Activated naive CD4-positive, alpha-beta T cell treated with anti-CD3 and anti-CD28 coated beads, Interleukin-2, amount 50 U/mL, for 16 hours (primary cell): ENCODE measurements at regions not wholly inside any gene's neighbourhood (a gene's known extent, or its start where the extent isn't known, plus 50 kb on each side); places are given as distances from the start of the nearest gene placed in this dataset.
"Not testable (repeated sequence)": the region's sequence is repeated elsewhere in the genome, so short reads cannot be mapped to it uniquely, and the experiment has no call there.

Experiments used
- DNase-seq: peaks from one replicate; pipeline ENCODE4 v3.0.0-alpha.2; 2020

- no peak for DNase-seq
Observed at GRCh38 chr2:208686665-208687064, 280.1 kb downstream of the PTH2R start.

- DNase-seq = not testable (repeated sequence)
Observed at GRCh38 chr2:208687720-208688119, 281.1 kb downstream of the PTH2R start.

DNA sequence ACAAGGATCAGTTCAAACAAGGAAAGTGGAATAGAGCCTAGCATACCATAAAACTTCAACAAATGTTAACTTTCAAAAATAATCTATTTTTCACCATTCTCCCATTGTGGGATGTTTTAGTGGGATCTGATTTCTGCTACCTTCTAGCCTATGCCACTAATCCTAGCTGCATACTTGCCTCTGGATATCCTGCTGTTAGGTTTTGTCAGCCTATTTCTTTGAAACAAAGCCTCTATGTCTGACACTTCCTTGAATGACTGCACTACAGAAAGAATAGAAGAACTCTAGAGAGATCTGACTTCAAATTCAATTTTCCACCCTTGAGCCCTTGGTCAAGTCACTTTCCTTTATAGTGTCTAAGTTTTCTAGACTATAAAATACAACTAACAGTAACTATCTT lies 291.5 kb downstream of the PTH2R start:
- no peak for DNase-seq

- no peak for DNase-seq
Observed at GRCh38 chr2:208708486-208708885, 301.9 kb downstream of the PTH2R start.

DNA sequence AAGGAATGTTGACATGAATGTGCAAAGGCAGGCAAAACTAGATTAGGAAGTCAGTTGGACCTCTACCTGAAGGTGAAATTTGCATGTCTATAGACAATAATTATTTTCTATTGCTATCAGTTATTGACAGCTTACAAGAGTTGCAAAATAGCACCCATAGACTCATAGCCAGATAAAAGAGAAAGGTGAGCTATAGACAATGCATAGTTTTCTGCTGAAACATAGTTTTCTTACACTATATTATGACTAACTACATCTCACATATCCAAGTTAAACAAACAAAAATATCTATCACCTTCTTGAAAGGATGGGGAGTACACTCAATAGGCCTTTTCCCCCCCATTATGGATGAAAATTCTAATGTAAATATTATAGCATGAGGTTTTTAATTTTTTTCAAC lies 305.0 kb downstream of the PTH2R start:
- DNase-seq = no peak

GRCh38 chr2:208713066-208713745 lies 306.6 kb downstream of the PTH2R start:
- no peak for DNase-seq

GRCh38 chr2:208718828-208719227 lies 312.2 kb downstream of the PTH2R start:
- no peak for DNase-seq

- no peak for DNase-seq
Observed at GRCh38 chr2:208722731-208723130, 316.1 kb downstream of the PTH2R start.

- no peak for DNase-seq
Observed at GRCh38 chr2:208725280-208725679, 318.7 kb downstream of the PTH2R start.

DNA sequence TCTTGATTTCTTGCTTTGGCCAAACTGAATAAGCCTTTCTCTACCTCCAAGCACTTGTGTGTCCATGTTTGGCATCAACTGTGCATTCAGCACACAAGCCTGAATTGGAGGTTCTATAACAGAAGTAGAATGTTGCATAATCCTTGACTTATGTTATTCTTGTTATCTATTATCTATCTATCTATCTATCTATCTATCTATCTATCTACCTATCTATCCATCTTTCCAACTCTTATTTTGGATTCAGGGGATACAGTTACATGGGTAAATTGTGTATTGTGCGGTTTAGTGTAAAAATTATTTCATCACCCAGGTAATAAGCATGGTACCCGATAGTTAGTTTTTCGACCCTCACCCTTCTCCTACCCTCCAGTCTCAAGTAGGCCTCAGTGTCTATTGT lies 319.6 kb downstream of the PTH2R start:
- no peak for DNase-seq

DNA sequence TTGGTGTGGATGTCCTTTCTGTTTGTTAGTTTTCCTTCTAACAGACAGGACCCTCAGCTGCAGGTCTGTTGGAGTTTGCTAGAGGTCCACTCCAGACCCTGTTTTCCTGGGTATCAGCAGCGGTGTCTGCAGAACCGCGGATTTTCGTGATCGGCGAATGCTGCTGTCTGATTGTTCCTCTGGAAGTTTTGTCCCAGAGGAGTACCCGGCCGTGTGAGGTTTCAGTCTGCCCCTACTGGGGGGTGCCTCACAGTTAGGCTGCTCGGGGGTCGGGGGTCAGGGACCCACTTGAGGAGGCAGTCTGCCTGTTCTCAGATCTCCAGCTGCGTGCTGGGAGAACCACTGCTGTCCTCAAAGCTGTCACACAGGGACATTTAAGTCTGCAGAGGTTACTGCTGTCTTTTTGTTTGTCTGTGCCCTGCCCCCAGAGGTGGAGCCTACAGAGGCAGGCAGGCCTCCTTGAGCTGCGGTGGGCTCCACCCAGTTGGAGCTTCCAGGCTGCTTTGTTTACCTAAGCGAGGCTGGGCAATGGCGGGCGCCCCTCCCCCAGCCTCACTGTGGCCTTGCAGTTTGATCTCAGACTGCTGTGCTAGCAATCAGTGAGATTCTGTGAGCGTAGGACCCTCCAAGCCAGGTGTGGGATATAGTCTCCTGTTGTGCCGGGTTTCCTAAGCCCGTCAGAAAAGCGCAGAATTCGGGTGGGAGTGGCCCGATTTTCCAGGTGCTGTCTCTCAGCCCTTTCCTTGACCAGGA lies 345.2 kb downstream of the PTH2R start:
- not testable (repeated sequence) for DNase-seq

GRCh38 chr2:208757364-208757763 lies 350.8 kb downstream of the PTH2R start:
- no peak for DNase-seq

DNA sequence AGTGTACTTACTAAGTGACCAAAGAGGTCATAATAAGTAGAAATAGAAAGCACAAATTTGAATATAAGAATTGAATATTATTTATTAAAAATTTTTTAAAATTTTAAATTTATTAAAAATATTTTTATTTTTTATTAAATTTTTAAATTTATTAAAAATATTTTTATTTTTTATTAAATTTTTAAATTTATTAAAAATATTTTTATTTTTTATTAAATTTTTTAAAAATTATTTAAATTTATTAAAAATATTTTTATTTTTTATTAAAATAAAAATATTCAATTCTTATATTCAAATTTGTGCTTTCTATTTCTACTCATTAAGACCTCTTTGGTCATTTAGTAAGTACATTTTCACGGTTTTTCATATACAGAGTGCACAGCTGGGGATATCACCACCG lies 366.5 kb downstream of the PTH2R start:
- not testable (repeated sequence) for DNase-seq

DNA sequence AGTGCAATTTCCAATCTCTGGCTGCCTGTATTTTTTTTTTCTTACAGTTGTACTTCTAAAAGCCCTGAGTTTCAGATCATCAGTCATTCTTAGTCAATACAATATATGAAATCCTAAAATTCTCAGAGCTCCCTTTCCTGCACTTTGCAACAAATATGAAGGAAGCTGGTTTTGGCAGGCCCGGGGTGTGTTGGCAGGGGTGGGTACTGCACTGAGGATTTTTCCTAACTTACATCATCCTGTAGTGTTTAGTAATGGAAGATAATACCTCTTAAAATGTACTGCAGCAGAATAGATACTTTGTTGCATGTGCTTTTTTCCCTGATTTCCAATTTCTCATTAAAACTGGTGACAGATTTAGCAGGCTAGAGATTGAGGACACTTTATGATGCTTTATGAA lies 374.6 kb downstream of the PTH2R start:
- no peak for DNase-seq

DNA sequence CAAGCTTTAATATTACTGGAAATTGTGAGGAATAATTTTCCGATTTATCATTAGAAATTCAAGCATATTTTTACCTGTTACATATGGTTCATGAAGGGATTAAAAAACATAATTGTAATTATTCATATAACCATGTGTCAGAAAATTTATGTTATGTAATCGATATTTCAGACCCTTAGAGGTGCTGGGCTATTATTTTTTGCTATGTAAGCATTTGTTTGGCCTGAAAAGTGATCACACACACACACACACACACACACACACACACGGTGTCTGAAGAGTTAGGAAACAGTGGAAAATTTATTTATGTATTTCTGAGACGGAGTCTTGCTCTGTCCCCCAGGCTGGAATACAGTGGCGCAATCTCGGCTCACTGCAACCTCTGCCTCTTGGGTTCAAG lies 375.5 kb downstream of the PTH2R start:
- no peak for DNase-seq

- DNase-seq = no peak
Observed at GRCh38 chr2:208783184-208783583, 376.6 kb downstream of the PTH2R start.

DNA sequence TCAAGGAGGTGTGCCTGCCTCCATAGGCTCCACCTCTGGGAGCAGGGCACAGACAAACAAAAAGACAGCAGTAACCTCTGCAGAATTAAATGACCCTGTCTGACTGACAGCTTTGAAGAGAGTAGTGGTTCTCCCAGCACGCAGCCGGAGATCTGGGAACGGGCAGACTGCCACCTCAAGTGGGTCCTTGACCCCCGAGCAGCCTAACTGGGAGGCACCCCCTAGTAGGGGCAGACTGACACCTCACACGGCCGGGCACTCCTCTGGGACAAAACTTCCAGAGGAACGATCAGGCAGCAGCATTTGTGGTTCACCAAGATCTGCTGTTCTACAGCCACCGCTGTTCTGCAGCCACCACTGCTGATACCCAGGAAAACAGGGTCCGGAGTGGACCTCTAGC lies 378.2 kb downstream of the PTH2R start:
- not testable (repeated sequence) for DNase-seq

GRCh38 chr2:208791257-208791656 lies 384.7 kb downstream of the PTH2R start:
- no peak for DNase-seq

- DNase-seq = no peak
Observed at GRCh38 chr2:208792766-208793165, 386.2 kb downstream of the PTH2R start.

- DNase-seq = no peak
Observed at GRCh38 chr2:208793434-208793833, 386.8 kb downstream of the PTH2R start.

DNA sequence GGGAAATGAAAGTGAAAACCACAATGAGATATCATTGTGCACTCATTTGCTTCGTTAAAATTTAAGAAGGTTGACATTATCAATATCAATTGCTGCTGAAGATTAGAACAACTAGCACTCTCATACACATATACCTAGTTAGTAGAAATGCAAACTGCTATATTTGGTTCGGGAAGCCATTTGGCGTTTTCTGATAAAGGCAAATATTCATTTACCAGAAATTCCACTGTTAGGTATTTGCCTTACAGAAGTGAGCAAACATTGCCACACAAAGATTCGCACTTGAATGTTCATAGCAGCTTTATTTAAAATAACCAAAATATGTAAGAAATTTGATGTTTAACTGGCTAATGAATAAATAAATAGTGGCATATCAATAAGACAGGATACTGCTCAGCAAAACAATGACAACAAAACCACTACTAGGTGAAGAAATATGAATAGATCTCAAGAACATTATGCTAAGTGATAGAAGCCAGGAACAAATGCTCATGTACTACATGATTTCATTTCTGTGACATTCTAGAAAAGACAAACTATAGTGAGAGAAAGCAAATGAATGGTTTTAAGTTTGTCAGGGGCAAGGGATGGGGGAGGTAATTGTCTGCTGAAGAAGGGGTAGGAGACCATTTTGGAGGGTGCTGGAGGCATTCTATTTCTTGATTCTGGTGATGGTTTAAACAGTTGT lies 387.8 kb downstream of the PTH2R start:
- DNase-seq = no peak

GRCh38 chr2:208798698-208799097 lies 392.1 kb downstream of the PTH2R start:
- no peak for DNase-seq

GRCh38 chr2:208799397-208799796 lies 392.8 kb downstream of the PTH2R start:
- DNase-seq = no peak

DNA sequence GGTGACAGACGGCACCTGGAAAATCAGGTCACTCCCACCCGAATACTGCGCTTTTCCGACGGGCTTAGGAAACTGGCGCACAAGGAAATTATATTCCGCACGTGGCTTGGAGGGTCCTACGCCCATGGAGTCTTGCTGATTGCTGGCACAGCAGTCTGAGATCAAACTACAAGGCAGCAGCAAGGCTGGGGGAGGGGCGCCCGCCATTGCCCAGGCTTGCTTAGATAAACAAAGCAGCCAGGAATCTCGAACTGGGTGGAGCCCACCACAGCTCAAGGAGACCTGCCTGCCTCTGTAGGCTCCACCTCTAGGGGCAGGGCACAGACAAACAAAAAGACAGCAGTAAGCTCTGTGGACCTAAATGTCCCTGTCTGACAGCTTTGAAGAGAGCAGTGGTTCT lies 394.3 kb downstream of the PTH2R start:
- DNase-seq = not testable (repeated sequence)
